ENCODE measurements at regions not wholly inside any gene's neighbourhood (a gene's known extent, or its start where the extent isn't known, plus 50 kb on each side); places are given as distances from the start of the nearest gene placed in this dataset.
"Not testable (repeated sequence)": the region's sequence is repeated elsewhere in the genome, so short reads cannot be mapped to it uniquely, and the experiment has no call there.

DNA sequence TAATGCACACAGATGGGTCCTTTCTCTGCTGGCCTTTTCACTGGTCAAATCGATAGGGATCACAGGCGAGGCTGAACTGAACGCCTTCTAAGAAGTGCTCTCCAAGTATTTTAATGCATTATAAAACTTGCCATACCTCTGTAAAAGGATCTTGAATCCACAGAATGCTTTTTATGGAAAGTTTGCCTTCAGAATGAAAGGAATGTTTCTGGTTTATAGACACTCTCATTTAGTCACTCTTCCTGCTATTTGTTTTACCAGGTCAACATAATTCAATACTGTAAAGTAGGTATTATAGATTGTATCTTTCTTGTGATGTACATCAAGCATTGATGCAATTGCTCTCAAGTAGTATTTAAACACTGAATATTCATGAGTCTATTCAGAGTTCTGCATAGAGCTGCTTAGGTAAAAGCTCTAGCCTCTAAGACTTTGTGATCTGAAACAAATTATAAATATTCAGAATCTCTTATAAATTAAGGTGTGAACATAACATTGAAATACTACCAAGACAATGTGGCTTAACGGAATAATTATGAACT lies 308.4 kb downstream of the ISL1 start:
- Mint-ChIP-seq H3K27me3 (no peaks in the 10 kb centered on the region), H3K9me3 (ENCODE audit: low read depth) (peaks cover 10% of the 10 kb centered on the region), H3K4me1 (ENCODE audit: low read depth) (no peaks in the 10 kb centered on the region), H3K36me3 (ENCODE audit: insufficient read depth) (no peaks in the 10 kb centered on the region), H3K4me3 (ENCODE audit: low read depth) (no peak overlapping the region), H3K27ac (no peak overlapping the region)
- TF ChIP-seq, protein P1, sequence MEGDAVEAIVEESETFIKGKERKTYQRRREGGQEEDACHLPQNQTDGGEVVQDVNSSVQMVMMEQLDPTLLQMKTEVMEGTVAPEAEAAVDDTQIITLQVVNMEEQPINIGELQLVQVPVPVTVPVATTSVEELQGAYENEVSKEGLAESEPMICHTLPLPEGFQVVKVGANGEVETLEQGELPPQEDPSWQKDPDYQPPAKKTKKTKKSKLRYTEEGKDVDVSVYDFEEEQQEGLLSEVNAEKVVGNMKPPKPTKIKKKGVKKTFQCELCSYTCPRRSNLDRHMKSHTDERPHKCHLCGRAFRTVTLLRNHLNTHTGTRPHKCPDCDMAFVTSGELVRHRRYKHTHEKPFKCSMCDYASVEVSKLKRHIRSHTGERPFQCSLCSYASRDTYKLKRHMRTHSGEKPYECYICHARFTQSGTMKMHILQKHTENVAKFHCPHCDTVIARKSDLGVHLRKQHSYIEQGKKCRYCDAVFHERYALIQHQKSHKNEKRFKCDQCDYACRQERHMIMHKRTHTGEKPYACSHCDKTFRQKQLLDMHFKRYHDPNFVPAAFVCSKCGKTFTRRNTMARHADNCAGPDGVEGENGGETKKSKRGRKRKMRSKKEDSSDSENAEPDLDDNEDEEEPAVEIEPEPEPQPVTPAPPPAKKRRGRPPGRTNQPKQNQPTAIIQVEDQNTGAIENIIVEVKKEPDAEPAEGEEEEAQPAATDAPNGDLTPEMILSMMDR (IDR thresholded peaks at IDR 0.05; ENCODE audit: unreplicated experiment): no peak
- DNase-seq (ENCODE audit: low spot score, unreplicated experiment): no peak

DNA sequence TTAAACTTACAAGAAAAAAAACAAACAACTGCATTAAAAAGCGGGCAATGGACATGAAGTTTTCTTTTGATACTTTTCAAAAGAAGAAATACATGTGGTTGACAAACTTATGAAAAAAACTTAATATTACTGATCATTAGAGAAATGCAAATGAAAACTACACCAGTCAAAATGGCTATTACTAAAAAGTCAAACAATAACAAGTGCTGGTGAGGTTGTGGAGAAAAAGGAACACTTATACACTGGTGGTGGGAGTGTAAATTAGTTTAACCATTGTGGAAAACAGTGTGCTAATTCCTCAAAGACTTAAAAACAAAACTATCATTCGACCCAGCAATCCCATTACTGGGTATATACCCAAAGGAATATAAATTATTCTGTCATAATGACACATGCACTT lies 311.6 kb downstream of the ISL1 start:
- Mint-ChIP-seq H3K4me3 (ENCODE audit: low read depth) (no peak overlapping the region), H3K27ac (no peak overlapping the region), H3K9me3 (ENCODE audit: low read depth) (peaks cover 6% of the 10 kb centered on the region), H3K4me1 (ENCODE audit: low read depth) (no peaks in the 10 kb centered on the region), H3K27me3 (no peaks in the 10 kb centered on the region), H3K36me3 (ENCODE audit: insufficient read depth) (no peaks in the 10 kb centered on the region)
- no peak for DNase-seq (ENCODE audit: low spot score, unreplicated experiment)
- TF ChIP-seq, protein P1 (IDR thresholded peaks at IDR 0.05; ENCODE audit: unreplicated experiment): no peak

DNA sequence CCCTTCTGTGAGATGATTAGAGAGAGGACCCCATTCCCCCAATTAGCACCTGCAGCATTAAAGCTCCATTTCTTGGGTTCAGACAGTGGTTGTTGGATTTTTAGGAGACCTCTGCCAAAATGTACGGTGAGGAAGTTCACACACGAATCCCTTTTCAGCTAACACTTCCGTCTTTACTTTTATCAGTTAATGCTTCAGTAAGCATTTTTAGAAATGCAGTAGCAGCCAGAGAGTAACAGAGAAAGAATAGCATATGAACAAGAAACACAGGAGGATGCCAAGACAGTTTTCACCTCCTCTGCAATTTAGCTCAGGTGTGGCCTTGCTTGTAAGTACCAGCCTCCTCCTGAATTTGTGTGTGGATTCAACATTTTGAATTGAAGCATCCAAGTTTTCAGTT lies 312.9 kb downstream of the ISL1 start:
- H3K4me3 Mint-ChIP-seq (ENCODE audit: low read depth): no peak overlapping the region
- TF ChIP-seq, protein P1 (IDR thresholded peaks at IDR 0.05; ENCODE audit: unreplicated experiment): no peak
- no peaks in the 10 kb centered on the region for H3K36me3 Mint-ChIP-seq (ENCODE audit: insufficient read depth)
- no peak overlapping the region for H3K27ac Mint-ChIP-seq
- H3K27me3 Mint-ChIP-seq: no peaks in the 10 kb centered on the region
- peaks cover 13% of the 10 kb centered on the region for H3K9me3 Mint-ChIP-seq (ENCODE audit: low read depth)
- DNase-seq (ENCODE audit: low spot score, unreplicated experiment): no peak
- H3K4me1 Mint-ChIP-seq (ENCODE audit: low read depth): no peaks in the 10 kb centered on the region

DNA sequence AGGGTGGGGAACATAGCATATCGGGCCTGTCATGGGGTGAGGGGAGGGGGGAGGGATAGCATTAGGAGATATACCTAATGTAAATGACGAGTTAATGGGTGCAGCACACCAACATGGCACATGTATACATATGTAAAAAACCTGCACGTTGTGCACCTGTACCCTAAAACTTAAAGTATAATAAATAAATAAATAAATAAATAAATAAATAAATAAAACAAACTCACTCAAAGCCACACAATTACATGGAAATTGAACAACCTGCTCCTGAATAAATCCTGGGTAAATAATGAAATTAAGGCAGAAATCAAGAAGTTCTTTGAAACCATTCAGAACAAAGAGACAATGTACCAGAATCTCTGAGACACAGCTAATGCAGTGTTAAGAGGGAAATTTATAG lies 318.8 kb downstream of the ISL1 start:
- not testable (repeated sequence) for H3K4me3 Mint-ChIP-seq (ENCODE audit: low read depth); H3K27ac Mint-ChIP-seq; H3K36me3 Mint-ChIP-seq (ENCODE audit: insufficient read depth); DNase-seq (ENCODE audit: low spot score, unreplicated experiment); H3K27me3 Mint-ChIP-seq; H3K4me1 Mint-ChIP-seq (ENCODE audit: low read depth)
- H3K9me3 Mint-ChIP-seq (ENCODE audit: low read depth): peaks cover 11% of the 10 kb centered on the region

DNA sequence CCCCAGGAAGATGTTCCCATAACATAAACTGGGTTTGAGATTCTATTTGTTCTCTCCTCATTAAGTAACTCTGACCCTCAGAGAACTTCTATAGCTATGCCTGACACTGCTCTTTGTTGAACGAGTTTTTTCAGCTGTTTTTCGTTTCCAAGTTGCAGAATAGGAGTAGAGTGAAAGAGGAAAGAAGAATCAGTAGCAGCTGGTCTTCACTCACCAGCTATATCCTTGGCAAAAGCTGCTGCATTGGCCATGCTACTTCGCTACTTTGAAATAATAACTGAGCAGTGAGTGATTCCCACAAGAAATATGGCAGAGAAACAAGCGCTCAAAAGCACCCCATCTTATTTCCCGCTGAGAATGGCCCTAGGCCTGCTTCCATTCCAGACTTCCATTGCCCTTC lies 329.0 kb downstream of the ISL1 start:
- H3K4me1 Mint-ChIP-seq (ENCODE audit: low read depth): no peaks in the 10 kb centered on the region
- H3K36me3 Mint-ChIP-seq (ENCODE audit: insufficient read depth): no peaks in the 10 kb centered on the region
- TF ChIP-seq, protein P1 (IDR thresholded peaks at IDR 0.05; ENCODE audit: unreplicated experiment): no peak
- H3K27me3 Mint-ChIP-seq: no peaks in the 10 kb centered on the region
- H3K27ac Mint-ChIP-seq: no peak overlapping the region
- no peak overlapping the region for H3K4me3 Mint-ChIP-seq (ENCODE audit: low read depth)
- peaks cover 13% of the 10 kb centered on the region for H3K9me3 Mint-ChIP-seq (ENCODE audit: low read depth)
- no peak for DNase-seq (ENCODE audit: low spot score, unreplicated experiment)

DNA sequence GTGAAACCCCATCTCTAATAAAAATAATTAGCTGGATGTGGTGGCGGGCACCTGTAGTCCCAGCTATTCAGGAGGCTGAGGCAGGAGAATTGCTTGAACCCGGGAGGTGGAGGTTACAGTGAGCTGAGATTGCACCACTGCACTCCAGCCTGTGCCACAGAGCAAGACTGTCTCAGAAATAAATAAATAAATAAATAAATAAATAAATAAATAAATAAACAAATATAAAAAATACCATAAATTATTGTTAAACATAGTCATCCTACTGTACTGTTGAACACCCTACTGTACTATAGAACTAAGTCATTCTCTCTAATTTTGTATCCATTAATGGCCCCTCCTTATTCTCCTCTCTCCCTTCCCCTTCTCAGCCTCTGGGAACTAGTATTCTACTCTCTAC lies 332.2 kb downstream of the ISL1 start:
- not testable (repeated sequence) for H3K4me1 Mint-ChIP-seq (ENCODE audit: low read depth); H3K4me3 Mint-ChIP-seq (ENCODE audit: low read depth); H3K27me3 Mint-ChIP-seq; DNase-seq (ENCODE audit: low spot score, unreplicated experiment); H3K36me3 Mint-ChIP-seq (ENCODE audit: insufficient read depth); H3K27ac Mint-ChIP-seq; H3K9me3 Mint-ChIP-seq (ENCODE audit: low read depth)

All from progenitor cell of endocrine pancreas (in vitro differentiated cells).